ENCODE measurements at regions not wholly inside any gene's neighbourhood (a gene's known extent, or its start where the extent isn't known, plus 50 kb on each side); places are given as distances from the start of the nearest gene placed in this dataset.

DNA sequence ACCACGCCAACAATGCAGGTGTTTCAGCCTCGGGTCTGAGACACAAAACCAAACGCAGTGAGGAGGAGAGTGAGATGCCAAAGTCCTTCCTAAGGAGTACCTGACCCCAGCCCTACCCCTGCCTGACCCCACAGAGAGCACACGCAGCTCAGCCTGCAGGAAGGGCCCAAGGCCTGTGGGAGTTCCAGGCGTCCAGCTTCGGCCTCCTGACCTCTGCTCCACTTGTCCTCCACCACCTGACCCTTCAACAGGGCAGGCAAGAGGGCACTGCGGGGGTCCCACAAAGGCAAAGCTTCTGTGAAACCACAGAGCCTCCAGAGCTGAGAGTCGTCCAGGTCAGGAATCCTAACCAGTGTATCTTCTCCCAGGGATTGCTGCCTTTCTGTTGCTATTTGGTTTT is 122.0 kb upstream of the PPP2R2D start:
- CTCF ChIA-PET, result no interaction called here
- intact Hi-C loops (cut with micrococcal nuclease; ENCODE audit: unreplicated experiment), result no loop called here
- H3K36me3 ChIP-seq (ENCODE audit: insufficient read depth, low read length, poor library complexity, severe bottlenecking), result no peaks in the 10 kb centered on the region
- BruUV-seq (replicated peaks), result no TSS peak
- TF ChIP-seq, protein P1, sequence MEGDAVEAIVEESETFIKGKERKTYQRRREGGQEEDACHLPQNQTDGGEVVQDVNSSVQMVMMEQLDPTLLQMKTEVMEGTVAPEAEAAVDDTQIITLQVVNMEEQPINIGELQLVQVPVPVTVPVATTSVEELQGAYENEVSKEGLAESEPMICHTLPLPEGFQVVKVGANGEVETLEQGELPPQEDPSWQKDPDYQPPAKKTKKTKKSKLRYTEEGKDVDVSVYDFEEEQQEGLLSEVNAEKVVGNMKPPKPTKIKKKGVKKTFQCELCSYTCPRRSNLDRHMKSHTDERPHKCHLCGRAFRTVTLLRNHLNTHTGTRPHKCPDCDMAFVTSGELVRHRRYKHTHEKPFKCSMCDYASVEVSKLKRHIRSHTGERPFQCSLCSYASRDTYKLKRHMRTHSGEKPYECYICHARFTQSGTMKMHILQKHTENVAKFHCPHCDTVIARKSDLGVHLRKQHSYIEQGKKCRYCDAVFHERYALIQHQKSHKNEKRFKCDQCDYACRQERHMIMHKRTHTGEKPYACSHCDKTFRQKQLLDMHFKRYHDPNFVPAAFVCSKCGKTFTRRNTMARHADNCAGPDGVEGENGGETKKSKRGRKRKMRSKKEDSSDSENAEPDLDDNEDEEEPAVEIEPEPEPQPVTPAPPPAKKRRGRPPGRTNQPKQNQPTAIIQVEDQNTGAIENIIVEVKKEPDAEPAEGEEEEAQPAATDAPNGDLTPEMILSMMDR (conservative IDR thresholded peaks at IDR 0.05; ENCODE audit: low read depth, low read length), result no peak
- TF ChIP-seq EZH2 (IDR thresholded peaks at IDR 0.05; ENCODE audit: borderline replicate concordance, low read depth, low read length, poor library complexity, severe bottlenecking), result no peak
- no peak overlapping the region for H3K27ac ChIP-seq (ENCODE audit: low read depth, low read length, poor library complexity, severe bottlenecking)
- peaks cover 25% of the 10 kb centered on the region for H3K9me3 ChIP-seq (ENCODE audit: low read depth, low read length, poor library complexity, severe bottlenecking)
- H3K27me3 ChIP-seq (replicated peaks; ENCODE audit: insufficient read depth, low read depth, low read length, poor library complexity), result no peaks in the 10 kb centered on the region
- DNase-seq (ENCODE audit: low spot score), result no peak
- H3K4me3 ChIP-seq (ENCODE audit: low read depth, low read length, poor library complexity, severe bottlenecking), result no peak overlapping the region
- POLR2A ChIA-PET (ENCODE audit: low non-redundant PET), result no interaction called here
- H3K4me1 ChIP-seq (ENCODE audit: insufficient read depth, low read length, poor library complexity, severe bottlenecking), result no peaks in the 10 kb centered on the region

DNA sequence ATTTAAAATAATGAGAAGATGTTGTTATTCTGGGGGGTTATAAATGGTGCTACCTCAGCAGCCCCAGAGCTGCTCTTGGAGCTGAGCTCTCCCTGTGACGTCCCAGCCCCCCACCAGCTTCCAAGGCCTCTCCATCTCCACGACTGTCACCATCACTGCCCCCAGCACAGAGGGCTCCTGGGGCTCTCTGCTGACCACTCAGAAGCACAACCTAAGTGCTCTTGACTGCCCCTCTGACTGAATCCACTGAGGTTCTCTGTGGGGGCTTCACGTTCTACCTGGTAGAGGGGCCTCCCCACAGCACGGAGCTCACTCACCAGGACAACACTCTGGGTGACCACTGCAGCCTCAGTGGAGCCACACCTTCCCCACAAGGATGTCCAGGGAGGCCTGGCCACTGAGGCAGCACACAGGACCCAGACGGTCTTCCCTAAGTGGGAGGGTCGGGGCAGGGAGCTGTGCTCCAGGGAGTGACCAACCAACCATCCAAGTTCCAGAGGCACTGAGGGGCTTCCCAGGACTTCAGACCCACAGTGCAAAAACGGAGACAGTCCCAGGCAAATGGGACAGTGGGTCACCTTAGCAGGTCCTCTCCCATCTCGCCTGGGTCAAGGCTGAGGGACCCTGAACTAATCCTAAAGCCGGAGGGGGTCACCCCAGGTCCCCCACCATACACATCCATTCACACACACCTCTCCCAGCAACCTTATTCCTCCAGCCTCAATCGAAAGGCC is 121.0 kb upstream of the PPP2R2D start:
- Histone ChIP-seq H3K4me1 (ENCODE audit: insufficient read depth, low read length, poor library complexity, severe bottlenecking) (no peaks in the 10 kb centered on the region), H3K27me3 (replicated peaks; ENCODE audit: insufficient read depth, low read depth, low read length, poor library complexity) (no peaks in the 10 kb centered on the region), H3K9me3 (ENCODE audit: low read depth, low read length, poor library complexity, severe bottlenecking) (peaks cover 25% of the 10 kb centered on the region), H3K27ac (ENCODE audit: low read depth, low read length, poor library complexity, severe bottlenecking) (no peak overlapping the region), H3K36me3 (ENCODE audit: insufficient read depth, low read length, poor library complexity, severe bottlenecking) (no peaks in the 10 kb centered on the region), H3K4me3 (ENCODE audit: low read depth, low read length, poor library complexity, severe bottlenecking) (no peak overlapping the region)
- BruUV-seq (replicated peaks), result no TSS peak
- intact Hi-C loops (cut with micrococcal nuclease; ENCODE audit: unreplicated experiment), result loop anchor here (10.0 kb wide), 2 partner anchors 325 to 1435 kb away; no protein-coding TSS in a partner anchor
- CTCF ChIA-PET, result no interaction called here
- TF ChIP-seq, protein P1 (conservative IDR thresholded peaks at IDR 0.05; ENCODE audit: low read depth, low read length), result no peak
- no peak for DNase-seq (ENCODE audit: low spot score)
- POLR2A ChIA-PET (ENCODE audit: low non-redundant PET), result no interaction called here

DNA sequence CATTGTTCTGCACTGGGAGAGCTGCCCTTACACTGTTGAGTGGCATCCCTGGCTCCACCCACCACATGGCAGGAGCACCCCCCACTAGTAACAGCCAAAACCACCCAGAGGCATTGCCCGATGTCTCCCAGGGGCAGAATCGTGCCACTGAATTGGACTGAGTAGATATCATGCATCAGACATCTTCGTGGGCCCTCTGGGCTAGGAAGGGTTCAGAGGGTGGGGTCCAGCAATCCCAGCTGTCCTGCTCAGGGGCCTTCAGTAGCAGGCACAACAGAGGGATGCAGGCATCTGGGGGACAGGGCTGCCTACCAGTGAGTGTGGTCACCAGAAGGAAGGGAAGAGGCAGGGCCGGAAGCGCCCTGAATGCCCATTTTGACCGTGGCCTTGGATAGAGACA is 119.7 kb upstream of the PPP2R2D start:
- H3K27me3 ChIP-seq (replicated peaks; ENCODE audit: insufficient read depth, low read depth, low read length, poor library complexity), result no peaks in the 10 kb centered on the region
- TF ChIP-seq EZH2 (IDR thresholded peaks at IDR 0.05; ENCODE audit: borderline replicate concordance, low read depth, low read length, poor library complexity, severe bottlenecking), result no peak
- TF ChIP-seq, protein P1 (conservative IDR thresholded peaks at IDR 0.05; ENCODE audit: low read depth, low read length), result no peak
- H3K4me1 ChIP-seq (ENCODE audit: insufficient read depth, low read length, poor library complexity, severe bottlenecking), result no peaks in the 10 kb centered on the region
- ChIA-PET POLR2A (ENCODE audit: low non-redundant PET) (no interaction called here), CTCF (no interaction called here)
- no peak overlapping the region for H3K27ac ChIP-seq (ENCODE audit: low read depth, low read length, poor library complexity, severe bottlenecking)
- no TSS peak for BruUV-seq (replicated peaks)
- no peaks in the 10 kb centered on the region for H3K36me3 ChIP-seq (ENCODE audit: insufficient read depth, low read length, poor library complexity, severe bottlenecking)
- DNase-seq (ENCODE audit: low spot score), result no peak
- intact Hi-C loops (cut with micrococcal nuclease; ENCODE audit: unreplicated experiment), result loop anchor here (10.0 kb wide), 2 partner anchors 326 to 1436 kb away; no protein-coding TSS in a partner anchor
- no peak overlapping the region for H3K4me3 ChIP-seq (ENCODE audit: low read depth, low read length, poor library complexity, severe bottlenecking)
- H3K9me3 ChIP-seq (ENCODE audit: low read depth, low read length, poor library complexity, severe bottlenecking), result peaks cover 24% of the 10 kb centered on the region
